ENCODE measurements at regions not wholly inside any gene's neighbourhood (a gene's known extent, or its start where the extent isn't known, plus 50 kb on each side); places are given as distances from the start of the nearest gene placed in this dataset.
"Not testable (repeated sequence)": the region's sequence is repeated elsewhere in the genome, so short reads cannot be mapped to it uniquely, and the experiment has no call there.

DNA sequence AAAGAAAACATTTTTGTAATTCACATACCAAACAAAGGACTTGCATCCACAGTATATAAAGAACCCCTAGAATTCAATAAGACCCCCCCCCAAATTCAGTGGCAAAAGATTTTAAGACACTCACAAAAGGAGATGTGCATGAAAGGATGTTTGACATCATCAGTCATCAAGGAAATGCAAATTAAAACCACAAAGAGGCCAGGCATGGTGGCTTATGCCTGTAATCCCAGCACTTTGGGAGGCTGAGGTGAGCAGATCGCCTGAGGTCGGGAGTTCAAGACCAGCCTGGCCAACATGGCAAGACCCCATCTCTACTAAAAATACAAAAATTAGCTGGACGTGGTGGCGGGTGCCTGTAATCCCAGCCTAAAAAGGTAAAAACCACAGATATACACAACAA lies 61.3 kb downstream of the AIPL1 start:
- H4K20me1 ChIP-seq (ENCODE audit: insufficient read depth); H3K36me3 ChIP-seq (ENCODE audit: low read depth); CTCF ChIA-PET; DNase-seq; H3K4me1 ChIP-seq (replicated peaks; ENCODE audit: insufficient read depth); H3K4me3 ChIP-seq; H3K9me2 ChIP-seq (ENCODE audit: insufficient read depth); H3K4me2 ChIP-seq; H3F3A ChIP-seq (ENCODE audit: insufficient read depth, low read depth); intact Hi-C loops (cut with micrococcal nuclease; ENCODE audit: unreplicated experiment); H3K79me2 ChIP-seq (ENCODE audit: low read depth); H3K27ac ChIP-seq; H3K9me3 ChIP-seq (ENCODE audit: insufficient read depth, low read depth); POLR2A ChIA-PET (ENCODE audit: unreplicated experiment); H2AFZ ChIP-seq; BruUV-seq (replicated peaks): not testable (repeated sequence)
- peaks cover 70% of the 10 kb centered on the region for H3K27me3 ChIP-seq (ENCODE audit: insufficient read depth, low read depth)

DNA sequence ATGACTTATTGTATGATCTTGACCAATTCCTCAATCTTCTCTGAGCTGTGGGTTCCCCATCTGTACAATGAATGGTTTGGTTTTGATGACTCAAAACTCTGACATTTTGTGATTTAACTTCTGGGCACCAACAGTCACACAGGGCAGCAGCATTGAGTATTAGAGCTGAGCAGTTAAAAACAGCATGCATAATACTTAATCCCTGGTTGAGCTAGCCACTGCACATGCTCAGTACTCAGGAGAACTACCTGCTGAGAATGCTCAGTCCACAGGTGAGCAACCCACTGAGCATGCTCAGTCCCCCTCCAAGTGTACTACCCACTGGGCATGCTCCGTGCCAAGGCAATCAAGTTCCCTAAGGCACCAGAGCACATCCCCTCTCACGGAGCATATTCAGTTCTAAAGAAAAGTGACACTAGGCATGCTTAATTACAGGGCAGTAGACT lies 68.7 kb downstream of the AIPL1 start:
- peaks cover 66% of the 10 kb centered on the region for H3K27me3 ChIP-seq (ENCODE audit: insufficient read depth, low read depth)
- peak in 1 of 2 experiments; percentile 37 for DNase-seq
- no peaks in the 10 kb centered on the region for H3K36me3 ChIP-seq (ENCODE audit: low read depth)
- no peaks in the 10 kb centered on the region for H4K20me1 ChIP-seq (ENCODE audit: insufficient read depth)
- H2AFZ ChIP-seq, result no peak overlapping the region
- peaks cover 19% of the 10 kb centered on the region for H3K4me1 ChIP-seq (replicated peaks; ENCODE audit: insufficient read depth)
- CTCF ChIA-PET, result no interaction called here
- peaks cover 19% of the 10 kb centered on the region for H3F3A ChIP-seq (ENCODE audit: insufficient read depth, low read depth)
- no peaks in the 10 kb centered on the region for H3K9me3 ChIP-seq (ENCODE audit: insufficient read depth, low read depth)
- POLR2A ChIA-PET (ENCODE audit: unreplicated experiment), result no interaction called here
- TF ChIP-seq EZH2 (IDR thresholded peaks at IDR 0.05; ENCODE audit: low read depth), result no peak
- TF ChIP-seq, protein P1, sequence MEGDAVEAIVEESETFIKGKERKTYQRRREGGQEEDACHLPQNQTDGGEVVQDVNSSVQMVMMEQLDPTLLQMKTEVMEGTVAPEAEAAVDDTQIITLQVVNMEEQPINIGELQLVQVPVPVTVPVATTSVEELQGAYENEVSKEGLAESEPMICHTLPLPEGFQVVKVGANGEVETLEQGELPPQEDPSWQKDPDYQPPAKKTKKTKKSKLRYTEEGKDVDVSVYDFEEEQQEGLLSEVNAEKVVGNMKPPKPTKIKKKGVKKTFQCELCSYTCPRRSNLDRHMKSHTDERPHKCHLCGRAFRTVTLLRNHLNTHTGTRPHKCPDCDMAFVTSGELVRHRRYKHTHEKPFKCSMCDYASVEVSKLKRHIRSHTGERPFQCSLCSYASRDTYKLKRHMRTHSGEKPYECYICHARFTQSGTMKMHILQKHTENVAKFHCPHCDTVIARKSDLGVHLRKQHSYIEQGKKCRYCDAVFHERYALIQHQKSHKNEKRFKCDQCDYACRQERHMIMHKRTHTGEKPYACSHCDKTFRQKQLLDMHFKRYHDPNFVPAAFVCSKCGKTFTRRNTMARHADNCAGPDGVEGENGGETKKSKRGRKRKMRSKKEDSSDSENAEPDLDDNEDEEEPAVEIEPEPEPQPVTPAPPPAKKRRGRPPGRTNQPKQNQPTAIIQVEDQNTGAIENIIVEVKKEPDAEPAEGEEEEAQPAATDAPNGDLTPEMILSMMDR (conservative IDR thresholded peaks at IDR 0.05), result no peak
- H3K9me2 ChIP-seq (ENCODE audit: insufficient read depth), result no peaks in the 10 kb centered on the region
- intact Hi-C loops (cut with micrococcal nuclease; ENCODE audit: unreplicated experiment), result no loop called here
- H3K27ac ChIP-seq, result no peak overlapping the region
- no TSS peak for BruUV-seq (replicated peaks)
- no peaks in the 10 kb centered on the region for H3K79me2 ChIP-seq (ENCODE audit: low read depth)
- peak overlapping the region; percentile 38 for H3K4me2 ChIP-seq
- no peak overlapping the region for H3K4me3 ChIP-seq

DNA sequence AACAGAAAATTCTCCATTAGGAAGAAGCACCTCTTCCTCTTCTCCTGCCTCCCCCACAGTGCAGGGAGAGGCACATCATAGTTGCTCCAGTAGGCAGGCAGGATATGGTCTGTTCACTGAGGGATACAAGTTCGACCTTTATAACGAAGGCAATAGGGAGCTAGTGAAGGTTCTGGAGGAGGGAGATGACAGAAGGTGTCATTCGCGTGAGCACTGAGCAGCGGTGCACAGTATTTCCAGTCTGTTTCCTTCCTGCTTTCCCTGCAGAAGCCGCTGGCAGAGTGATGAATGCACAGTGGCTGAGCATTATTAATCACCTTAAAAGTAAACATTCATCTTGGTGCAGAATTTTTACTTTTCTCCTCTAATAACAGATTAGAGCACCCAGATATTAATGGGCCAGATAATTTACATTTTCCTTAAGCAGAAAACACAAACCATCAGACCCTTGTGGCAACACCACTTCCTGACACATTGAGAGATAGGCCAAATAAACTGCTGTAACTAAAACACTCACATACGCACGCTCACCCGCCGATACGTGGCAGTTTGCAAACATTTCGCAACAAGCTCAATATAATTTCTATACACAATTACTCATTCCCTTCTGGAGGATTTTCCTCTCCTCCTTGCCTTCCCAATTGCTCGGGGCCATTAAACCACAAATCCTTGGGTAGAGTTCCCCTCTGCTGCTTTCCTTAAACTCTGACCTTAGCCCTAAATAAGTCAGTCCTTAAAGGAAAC lies 69.5 kb downstream of the AIPL1 start:
- BruUV-seq (replicated peaks), result no TSS peak
- peaks cover 19% of the 10 kb centered on the region for H3K4me1 ChIP-seq (replicated peaks; ENCODE audit: insufficient read depth)
- no peaks in the 10 kb centered on the region for H3K9me3 ChIP-seq (ENCODE audit: insufficient read depth, low read depth)
- CTCF ChIA-PET, result no interaction called here
- H2AFZ ChIP-seq, result no peak overlapping the region
- H3K36me3 ChIP-seq (ENCODE audit: low read depth), result no peaks in the 10 kb centered on the region
- POLR2A ChIA-PET (ENCODE audit: unreplicated experiment), result no interaction called here
- H3K4me2 ChIP-seq, result peak overlapping the region; percentile 38
- H3K4me3 ChIP-seq, result no peak overlapping the region
- H3K79me2 ChIP-seq (ENCODE audit: low read depth), result no peaks in the 10 kb centered on the region
- peaks cover 68% of the 10 kb centered on the region for H3K27me3 ChIP-seq (ENCODE audit: insufficient read depth, low read depth)
- intact Hi-C loops (cut with micrococcal nuclease; ENCODE audit: unreplicated experiment), result no loop called here
- no peak overlapping the region for H3K27ac ChIP-seq
- peak in 1 of 2 experiments; percentile 78 for DNase-seq
- TF ChIP-seq, protein P1 (conservative IDR thresholded peaks at IDR 0.05), result no peak
- TF ChIP-seq EZH2 (IDR thresholded peaks at IDR 0.05; ENCODE audit: low read depth), result no peak
- H3F3A ChIP-seq (ENCODE audit: insufficient read depth, low read depth), result peaks cover 19% of the 10 kb centered on the region
- no peaks in the 10 kb centered on the region for H3K9me2 ChIP-seq (ENCODE audit: insufficient read depth)
- no peaks in the 10 kb centered on the region for H4K20me1 ChIP-seq (ENCODE audit: insufficient read depth)

DNA sequence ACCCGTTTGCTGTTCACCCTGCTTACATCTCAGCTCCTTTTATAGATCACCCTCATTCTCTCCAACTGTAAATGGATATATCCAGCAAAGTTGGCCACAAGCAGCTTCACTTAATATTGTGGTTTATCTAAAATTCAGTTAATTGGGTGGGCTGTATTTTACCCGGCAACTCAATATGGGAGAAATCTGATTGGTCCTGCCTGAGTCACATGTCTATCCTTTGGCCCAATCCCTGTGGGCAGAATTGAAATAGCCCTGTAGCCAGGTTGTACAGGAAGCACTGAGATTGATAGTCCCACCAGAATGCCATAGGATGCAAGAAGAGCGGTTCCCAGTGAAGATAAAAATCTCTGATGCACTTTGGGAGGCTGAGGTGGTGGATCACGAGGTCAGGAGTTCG lies 73.2 kb downstream of the AIPL1 start:
- Histone ChIP-seq H3K4me2 (no peak overlapping the region), H4K20me1 (ENCODE audit: insufficient read depth) (no peaks in the 10 kb centered on the region), H3K27me3 (ENCODE audit: insufficient read depth, low read depth) (peaks cover 74% of the 10 kb centered on the region), H3K36me3 (ENCODE audit: low read depth) (no peaks in the 10 kb centered on the region), H3K4me1 (replicated peaks; ENCODE audit: insufficient read depth) (peaks cover 17% of the 10 kb centered on the region), H3K9me3 (ENCODE audit: insufficient read depth, low read depth) (no peaks in the 10 kb centered on the region), H3K9me2 (ENCODE audit: insufficient read depth) (no peaks in the 10 kb centered on the region), H3F3A (ENCODE audit: insufficient read depth, low read depth) (peaks cover 19% of the 10 kb centered on the region), H3K4me3 (no peak overlapping the region), H3K79me2 (ENCODE audit: low read depth) (no peaks in the 10 kb centered on the region), H3K27ac (no peak overlapping the region), H2AFZ (no peak overlapping the region)
- ChIA-PET CTCF (no interaction called here), POLR2A (ENCODE audit: unreplicated experiment) (no interaction called here)
- DNase-seq, result no peak
- no TSS peak for BruUV-seq (replicated peaks)
- intact Hi-C loops (cut with micrococcal nuclease; ENCODE audit: unreplicated experiment), result no loop called here
- TF ChIP-seq, protein P1 (conservative IDR thresholded peaks at IDR 0.05), result no peak
